ENCODE measurements at regions not wholly inside any gene's neighbourhood (a gene's known extent, or its start where the extent isn't known, plus 50 kb on each side); places are given as distances from the start of the nearest gene placed in this dataset.

- no peak for TF ChIP-seq POLR2AphosphoS5 (IDR thresholded peaks at IDR 0.05)
- no peak for TF ChIP-seq CTCF (IDR thresholded peaks at IDR 0.05)
- no peak for TF ChIP-seq POLR2A (IDR thresholded peaks at IDR 0.05)
These were observed 99.9 kb upstream of the TP63 start for GRCh38 chr3:189531271-189531670.

Data from gastroesophageal sphincter (tissue), 3 donors.